ENCODE measurements at regions not wholly inside any gene's neighbourhood (a gene's known extent, or its start where the extent isn't known, plus 50 kb on each side); places are given as distances from the start of the nearest gene placed in this dataset.
"Not testable (repeated sequence)": the region's sequence is repeated elsewhere in the genome, so short reads cannot be mapped to it uniquely, and the experiment has no call there.

GRCh38 chr5:34261020-34261419, 218.0 kb upstream of the C1QTNF3 start:
- in situ Hi-C loops (cut with HindIII; ENCODE audit: low sequenced_read_pairs): not testable (repeated sequence)

- in situ Hi-C loops (cut with HindIII; ENCODE audit: low sequenced_read_pairs): not testable (repeated sequence)
Measured at GRCh38 chr5:34266151-34266550, 223.1 kb upstream of the C1QTNF3 start.

GRCh38 chr5:34296759-34297158, 253.7 kb upstream of the C1QTNF3 start:
- in situ Hi-C loops (cut with HindIII; ENCODE audit: low sequenced_read_pairs): not testable (repeated sequence)

- in situ Hi-C loops (cut with HindIII; ENCODE audit: low sequenced_read_pairs): not testable (repeated sequence)
Measured at GRCh38 chr5:34329201-34329600, 286.2 kb upstream of the C1QTNF3 start.

GRCh38 chr5:34329611-34330108, 286.6 kb upstream of the C1QTNF3 start:
- in situ Hi-C loops (cut with HindIII; ENCODE audit: low sequenced_read_pairs): not testable (repeated sequence)

GRCh38 chr5:34331928-34332454, 289.0 kb upstream of the C1QTNF3 start:
- in situ Hi-C loops (cut with HindIII; ENCODE audit: low sequenced_read_pairs): not testable (repeated sequence)

GRCh38 chr5:34339408-34340001, 296.5 kb upstream of the C1QTNF3 start:
- in situ Hi-C loops (cut with HindIII; ENCODE audit: low sequenced_read_pairs): not testable (repeated sequence)

GRCh38 chr5:34354440-34354839, 301.7 kb upstream of the RAI14 start:
- in situ Hi-C loops (cut with HindIII; ENCODE audit: low sequenced_read_pairs): not testable (repeated sequence)

GRCh38 chr5:34371417-34371816, 284.7 kb upstream of the RAI14 start:
- in situ Hi-C loops (cut with HindIII; ENCODE audit: low sequenced_read_pairs): not testable (repeated sequence)

GRCh38 chr5:34371817-34372216, 284.3 kb upstream of the RAI14 start:
- in situ Hi-C loops (cut with HindIII; ENCODE audit: low sequenced_read_pairs): not testable (repeated sequence)

GRCh38 chr5:34372739-34373138, 283.4 kb upstream of the RAI14 start:
- in situ Hi-C loops (cut with HindIII; ENCODE audit: low sequenced_read_pairs): not testable (repeated sequence)

- in situ Hi-C loops (cut with HindIII; ENCODE audit: low sequenced_read_pairs): not testable (repeated sequence)
Measured at GRCh38 chr5:34377651-34378050, 278.5 kb upstream of the RAI14 start.

- in situ Hi-C loops (cut with HindIII; ENCODE audit: low sequenced_read_pairs): not testable (repeated sequence)
Measured at GRCh38 chr5:34378498-34378897, 277.6 kb upstream of the RAI14 start.

- in situ Hi-C loops (cut with HindIII; ENCODE audit: low sequenced_read_pairs): not testable (repeated sequence)
Measured at GRCh38 chr5:34388754-34389153, 267.4 kb upstream of the RAI14 start.

- in situ Hi-C loops (cut with HindIII; ENCODE audit: low sequenced_read_pairs): no loop called here
Measured at GRCh38 chr5:34409373-34409772, 246.8 kb upstream of the RAI14 start.

- in situ Hi-C loops (cut with HindIII; ENCODE audit: low sequenced_read_pairs): no loop called here
Measured at GRCh38 chr5:34410411-34411139, 245.6 kb upstream of the RAI14 start.

GRCh38 chr5:34411470-34412346, 244.4 kb upstream of the RAI14 start:
- in situ Hi-C loops (cut with HindIII; ENCODE audit: low sequenced_read_pairs): no loop called here

- in situ Hi-C loops (cut with HindIII; ENCODE audit: low sequenced_read_pairs): no loop called here
Measured at GRCh38 chr5:34412736-34413135, 243.4 kb upstream of the RAI14 start.

GRCh38 chr5:34415559-34416198, 240.4 kb upstream of the RAI14 start:
- in situ Hi-C loops (cut with HindIII; ENCODE audit: low sequenced_read_pairs): no loop called here

- in situ Hi-C loops (cut with HindIII; ENCODE audit: low sequenced_read_pairs): no loop called here
Measured at GRCh38 chr5:34416501-34417008, 239.6 kb upstream of the RAI14 start.

Measured in endothelial cell of hepatic sinusoid (primary cell).